ENCODE measurements at regions not wholly inside any gene's neighbourhood (a gene's known extent, or its start where the extent isn't known, plus 50 kb on each side); places are given as distances from the start of the nearest gene placed in this dataset.
"Not testable (repeated sequence)": the region's sequence is repeated elsewhere in the genome, so short reads cannot be mapped to it uniquely, and the experiment has no call there.

DNA sequence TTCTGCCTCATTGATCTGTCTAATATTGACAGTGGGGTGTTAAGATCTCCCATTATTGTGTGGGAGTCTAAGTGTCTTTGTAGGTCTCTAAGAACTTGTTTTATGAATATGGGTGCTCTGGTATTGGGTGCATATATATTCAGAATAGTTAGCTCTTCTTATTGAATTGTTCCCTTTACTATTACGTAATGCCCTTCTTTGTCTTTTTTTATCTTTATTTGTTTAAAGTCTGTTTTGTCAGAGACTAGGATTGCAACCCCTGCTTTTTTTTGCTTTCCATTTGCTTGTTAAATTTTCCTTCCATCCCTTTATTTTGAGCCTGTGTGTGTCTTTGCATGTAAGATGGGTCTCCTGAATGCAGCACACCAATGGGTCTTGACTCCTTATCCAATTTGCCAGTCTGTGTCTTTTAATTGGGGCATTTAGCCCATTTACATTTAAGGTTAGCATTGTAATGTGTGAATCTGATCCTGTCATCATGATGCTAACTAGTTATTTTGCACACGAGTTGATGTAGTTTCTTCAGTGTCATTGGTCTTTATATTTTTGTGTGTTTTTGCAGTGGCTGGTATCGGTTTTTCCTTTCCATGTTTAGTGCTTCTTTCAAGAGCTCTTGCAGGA is 1126.0 kb upstream of the TMEM132C start:
- not testable (repeated sequence) for TF ChIP-seq EZH2 (IDR thresholded peaks at IDR 0.05; ENCODE audit: insufficient read depth, poor library complexity, severe bottlenecking); EZH2phosphoT487 (IDR thresholded peaks at IDR 0.05; ENCODE audit: insufficient read depth, low read depth)

Data from GM23248 (cell line).